Ascending aorta (tissue), 2 donors: ENCODE measurements at regions not wholly inside any gene's neighbourhood (a gene's known extent, or its start where the extent isn't known, plus 50 kb on each side); places are given as distances from the start of the nearest gene placed in this dataset.

ENCODE experiments used
- DNase-seq, 2 donors: peaks; one replicate each; pipeline ENCODE4 v3.0.0-alpha.2; 2019; ENCODE audit warnings: low spot score in 2 of 2
- H3K27ac ChIP-seq, 2 donors: fragments of 200-600 bp; sonication (generic); one replicate each; pipeline ENCODE4 v1.5.1; 2016 to 2017; ENCODE audit warnings: mild to moderate bottlenecking in 1 of 2
- H3K27me3 ChIP-seq: fragments of 200-600 bp; sonication (generic); one replicate; pipeline ENCODE4 v1.5.1; 2017
- H3K36me3 ChIP-seq, 2 donors: fragments of 200-600 bp; sonication (generic); one replicate each; pipeline ENCODE4 v1.5.1; 2016
- H3K4me1 ChIP-seq, 2 donors: fragments of 200-600 bp; sonication (generic); one replicate each; pipeline ENCODE4 v1.5.1; 2016 to 2017; ENCODE audit warnings: mild to moderate bottlenecking in 1 of 2
- H3K4me3 ChIP-seq, 2 donors: fragments of 200-600 bp; sonication (generic); one replicate each; pipeline ENCODE4 v1.5.1; 2016 to 2017; ENCODE audit warnings: mild to moderate bottlenecking in 1 of 2
- H3K9me3 ChIP-seq, 2 donors: fragments of 200-600 bp; sonication (generic); one replicate each; pipeline ENCODE4 v1.5.1; 2016
- CTCF ChIP-seq, 3 experiments: fragments of 200-600 bp in 2 of 3; fragments of 450-650 bp in 1 of 3; sonication (generic) in 2 of 3; IDR thresholded peaks; one replicate each; pipeline ENCODE4 v1.5.1; 2016 to 2019; ENCODE audit warnings: antibody characterized with exemption in 3 of 3, mild to moderate bottlenecking in 1 of 3, moderate library complexity in 1 of 3
- intact Hi-C: fragments of 100-400 bp; cut with DNase I; formaldehyde crosslinking; loops from one replicate; pipeline ENCODE4 v1.15.1; 2023

- Histone ChIP-seq H3K4me3 (no peak overlapping the region), H3K27me3 (no peaks in the 10 kb centered on the region), H3K36me3 (no peaks in the 10 kb centered on the region), H3K27ac (no peak overlapping the region), H3K9me3 (no peaks in the 10 kb centered on the region), H3K4me1 (no peaks in the 10 kb centered on the region)
- DNase-seq = no peak
- intact Hi-C loops = no loop called here
- TF ChIP-seq CTCF (IDR thresholded peaks at IDR 0.05) = no peak
Measured at GRCh38 chr22:48139776-48140175, 1377.3 kb downstream of the TBC1D22A start.

GRCh38 chr22:48138855-48139254 is 1376.4 kb downstream of the TBC1D22A start:
- TF ChIP-seq CTCF (IDR thresholded peaks at IDR 0.05) = no peak
- Histone ChIP-seq H3K27me3 (no peaks in the 10 kb centered on the region), H3K27ac (no peak overlapping the region), H3K36me3 (no peaks in the 10 kb centered on the region), H3K9me3 (peaks cover 0 to under 1% of the 10 kb centered on the region in 2 donors), H3K4me3 (no peak overlapping the region), H3K4me1 (no peaks in the 10 kb centered on the region)
- intact Hi-C loops = no loop called here
- DNase-seq = no peak

GRCh38 chr22:48138427-48138826 is 1376.0 kb downstream of the TBC1D22A start:
- no peak for DNase-seq
- H3K9me3 ChIP-seq = peaks cover 0 to 5% of the 10 kb centered on the region in 2 donors
- H3K4me1 ChIP-seq = no peaks in the 10 kb centered on the region
- H3K27me3 ChIP-seq = no peaks in the 10 kb centered on the region
- no peak for TF ChIP-seq CTCF (IDR thresholded peaks at IDR 0.05)
- no peaks in the 10 kb centered on the region for H3K36me3 ChIP-seq
- H3K4me3 ChIP-seq = no peak overlapping the region
- intact Hi-C loops = no loop called here
- no peak overlapping the region for H3K27ac ChIP-seq

GRCh38 chr22:48137640-48138039 is 1375.2 kb downstream of the TBC1D22A start:
- Histone ChIP-seq H3K4me3 (no peak overlapping the region), H3K36me3 (no peaks in the 10 kb centered on the region), H3K27me3 (no peaks in the 10 kb centered on the region), H3K9me3 (peaks cover 0 to 6% of the 10 kb centered on the region in 2 donors), H3K27ac (no peak overlapping the region), H3K4me1 (no peaks in the 10 kb centered on the region)
- DNase-seq = no peak
- TF ChIP-seq CTCF (IDR thresholded peaks at IDR 0.05) = no peak
- intact Hi-C loops = no loop called here

- TF ChIP-seq CTCF (IDR thresholded peaks at IDR 0.05) = no peak
- peaks cover 0 to 6% of the 10 kb centered on the region in 2 donors for H3K9me3 ChIP-seq
- H3K27me3 ChIP-seq = no peaks in the 10 kb centered on the region
- H3K4me3 ChIP-seq = no peak overlapping the region
- DNase-seq = no peak
- no peaks in the 10 kb centered on the region for H3K4me1 ChIP-seq
- no peak overlapping the region for H3K27ac ChIP-seq
- H3K36me3 ChIP-seq = no peaks in the 10 kb centered on the region
- intact Hi-C loops = no loop called here
Measured at GRCh38 chr22:48135592-48135991, 1373.1 kb downstream of the TBC1D22A start.

- intact Hi-C loops = no loop called here
- Histone ChIP-seq H3K27me3 (no peaks in the 10 kb centered on the region), H3K27ac (no peak overlapping the region), H3K4me1 (no peaks in the 10 kb centered on the region), H3K9me3 (peaks cover 0 to 10% of the 10 kb centered on the region in 2 donors), H3K4me3 (no peak overlapping the region), H3K36me3 (no peaks in the 10 kb centered on the region)
- TF ChIP-seq CTCF (IDR thresholded peaks at IDR 0.05) = no peak
- no peak for DNase-seq
Measured at GRCh38 chr22:48125416-48125815, 1363.0 kb downstream of the TBC1D22A start.
